Inferior parietal cortex (tissue), 1 donor: ENCODE measurements at regions not wholly inside any gene's neighbourhood (a gene's known extent, or its start where the extent isn't known, plus 50 kb on each side); places are given as distances from the start of the nearest gene placed in this dataset.

Experiments used
- DNase-seq: peaks from one replicate; pipeline ENCODE4 v3.0.0-alpha.2; 2016; ENCODE audit errors: extremely low spot score

DNA sequence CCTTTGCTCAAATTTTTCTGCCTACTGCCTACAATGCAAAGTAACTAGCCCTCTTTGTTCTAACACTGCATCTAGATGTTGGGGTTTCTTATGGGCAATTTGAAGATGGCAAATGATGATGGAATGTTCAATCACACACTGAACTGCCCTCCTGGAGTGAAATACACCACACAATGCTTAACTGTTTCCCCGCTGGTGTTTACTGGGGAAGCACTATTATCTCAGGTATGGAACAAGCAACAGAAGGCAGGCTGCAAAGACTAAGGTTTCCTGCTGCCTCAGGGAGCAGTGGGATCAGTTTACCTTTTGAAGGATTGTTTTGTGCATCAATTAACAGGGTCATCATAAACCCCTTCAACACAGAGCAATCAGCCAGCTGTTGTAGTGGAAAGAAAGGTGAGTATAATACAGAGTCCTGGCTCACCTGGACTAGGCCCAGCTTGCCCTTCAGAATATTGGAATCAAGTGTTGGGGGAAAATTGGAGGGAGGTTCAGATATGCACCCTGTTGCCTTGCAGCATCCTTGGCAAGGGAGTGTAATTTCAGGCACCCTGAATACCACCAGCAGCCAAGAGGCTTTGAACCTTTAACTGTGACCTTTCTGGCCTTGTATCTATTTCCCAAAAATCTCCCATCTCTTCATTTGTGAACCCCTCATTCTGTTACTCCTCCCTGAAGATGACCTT, 105.4 kb upstream of the CDH11 start:
- DNase-seq = no peak

DNA sequence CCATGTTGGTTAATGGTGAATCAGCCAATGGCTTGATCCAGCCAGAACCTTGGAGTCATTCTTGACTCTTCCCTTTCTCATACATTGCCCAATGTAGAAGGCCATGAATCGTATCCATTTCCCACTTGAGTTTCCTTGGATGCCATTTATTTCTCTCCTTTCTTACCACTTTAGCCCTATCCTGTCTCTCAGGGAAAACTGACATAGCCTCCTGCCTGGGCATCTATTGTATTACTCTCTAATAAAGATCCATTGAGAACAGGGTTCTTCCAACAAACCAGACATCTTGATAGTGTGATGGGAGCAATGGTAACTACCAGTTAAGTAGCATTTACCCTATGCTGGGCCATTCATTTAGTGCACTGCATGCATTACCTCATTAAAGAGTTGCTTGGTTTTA, 104.2 kb upstream of the CDH11 start:
- DNase-seq = no peak

DNA sequence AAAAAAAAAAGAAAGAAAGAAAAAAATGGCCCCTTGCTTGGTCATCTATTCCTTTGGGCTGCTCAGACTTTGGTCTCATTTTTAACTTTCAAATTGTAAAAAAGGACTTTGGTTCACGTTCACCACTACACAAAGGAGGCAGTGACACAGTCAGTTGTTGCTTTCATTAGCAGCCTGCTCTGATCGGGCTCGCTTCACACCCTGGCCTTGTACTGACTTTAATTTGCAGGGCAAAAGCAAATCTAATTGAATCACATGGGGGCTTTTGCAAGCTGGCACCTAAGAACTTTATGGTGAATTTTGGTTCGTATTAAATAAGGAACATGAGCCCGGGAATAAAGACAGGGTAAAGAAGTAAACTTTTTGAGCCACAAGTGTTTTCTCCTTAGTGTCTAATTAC, 103.6 kb upstream of the CDH11 start:
- DNase-seq = no peak

DNA sequence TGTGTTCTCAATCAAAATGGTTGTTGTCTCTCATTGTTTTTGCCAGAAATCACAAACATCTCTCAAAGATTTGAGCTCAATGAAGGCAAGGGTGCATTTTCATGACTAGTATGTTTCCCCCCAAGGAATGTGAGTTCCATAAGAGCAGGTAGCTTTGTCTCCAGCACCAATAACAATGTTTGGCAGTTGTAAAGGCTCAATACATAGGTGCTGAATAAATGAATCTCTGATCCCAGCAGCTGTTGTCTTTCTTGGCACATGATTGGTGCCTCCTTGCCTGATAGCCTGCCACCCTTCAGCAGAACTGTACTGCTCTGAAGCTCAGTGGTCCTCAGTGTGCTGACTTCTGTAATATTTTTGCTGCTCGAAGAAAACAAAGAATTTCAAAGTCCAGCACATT, 103.1 kb upstream of the CDH11 start:
- no peak for DNase-seq

DNA sequence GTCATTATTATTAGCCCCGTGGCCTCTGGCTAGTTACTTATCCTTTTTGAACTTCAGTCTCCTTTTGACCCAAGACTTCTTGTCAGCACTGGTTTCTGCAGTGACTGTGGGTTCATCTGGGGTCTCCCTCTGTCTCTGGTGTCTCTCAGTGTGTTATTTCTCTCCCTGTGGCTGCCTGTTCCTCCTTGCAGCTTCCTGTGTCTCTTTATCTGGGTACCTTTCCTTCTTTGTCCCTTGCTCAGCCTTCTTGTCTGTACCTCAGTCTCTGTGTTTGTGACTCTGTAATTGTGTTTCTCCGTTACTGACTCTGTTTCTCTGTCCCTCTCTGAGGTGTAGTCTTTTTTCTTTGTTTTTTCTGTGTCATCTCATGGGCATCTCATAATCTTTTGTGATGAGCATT, 102.6 kb upstream of the CDH11 start:
- no peak for DNase-seq

DNA sequence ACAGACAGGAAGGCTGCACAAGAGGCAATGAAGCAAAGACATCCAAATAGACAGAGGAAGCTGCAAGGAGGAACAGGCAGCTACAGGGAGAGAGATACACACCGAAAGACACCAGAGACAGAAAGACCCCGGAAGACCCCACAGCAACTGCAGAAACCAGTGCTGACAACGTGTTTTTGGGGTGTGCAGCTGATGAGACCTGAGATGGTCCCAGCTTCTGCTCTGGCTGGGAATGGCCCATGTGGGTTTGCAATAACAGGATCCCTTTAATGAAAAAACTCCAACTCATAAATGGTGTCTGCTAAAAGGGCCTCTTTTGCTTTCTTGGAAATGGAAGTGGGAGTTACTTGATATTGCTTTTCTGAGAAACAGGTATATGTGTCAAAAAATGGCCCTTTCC, 101.5 kb upstream of the CDH11 start:
- no peak for DNase-seq

DNA sequence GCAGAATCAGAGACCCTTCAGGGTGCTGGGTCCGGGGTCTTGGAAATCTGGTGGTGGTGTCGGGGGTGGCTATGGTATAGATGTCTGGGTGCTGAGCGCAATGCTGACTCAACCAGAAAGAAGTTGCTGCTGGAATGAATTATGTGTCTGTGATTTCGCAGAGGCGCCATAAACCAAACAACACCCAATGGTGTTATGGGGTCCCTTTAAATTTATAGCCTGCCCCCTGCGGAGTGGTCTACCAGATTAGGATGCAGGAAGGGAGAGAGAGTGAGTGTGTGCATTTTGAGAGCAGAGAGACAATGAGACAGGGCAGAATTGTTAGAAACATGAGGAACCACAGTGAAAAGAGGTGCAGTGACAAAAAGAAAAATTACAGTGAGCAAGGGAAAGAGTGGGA, 100.7 kb upstream of the CDH11 start:
- no peak for DNase-seq

DNA sequence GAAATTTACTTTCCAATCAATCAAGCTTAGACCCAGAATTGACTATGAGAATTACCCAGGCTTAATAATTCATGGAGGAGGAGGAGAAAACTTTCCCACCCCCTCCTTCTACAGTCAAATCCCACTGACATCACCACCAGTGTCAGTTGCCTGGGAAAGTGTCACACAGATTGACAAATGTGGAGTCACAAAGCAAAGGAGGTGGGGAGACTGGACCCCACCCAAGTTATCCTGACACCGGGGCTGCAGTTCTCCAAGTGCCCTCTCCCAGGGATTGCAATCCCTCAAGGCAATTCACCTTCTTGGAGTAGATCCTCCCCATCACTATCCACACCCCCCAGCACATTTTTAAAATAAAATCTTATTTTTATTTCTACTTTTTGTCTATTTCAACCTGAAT, 100.2 kb upstream of the CDH11 start:
- no peak for DNase-seq

DNA sequence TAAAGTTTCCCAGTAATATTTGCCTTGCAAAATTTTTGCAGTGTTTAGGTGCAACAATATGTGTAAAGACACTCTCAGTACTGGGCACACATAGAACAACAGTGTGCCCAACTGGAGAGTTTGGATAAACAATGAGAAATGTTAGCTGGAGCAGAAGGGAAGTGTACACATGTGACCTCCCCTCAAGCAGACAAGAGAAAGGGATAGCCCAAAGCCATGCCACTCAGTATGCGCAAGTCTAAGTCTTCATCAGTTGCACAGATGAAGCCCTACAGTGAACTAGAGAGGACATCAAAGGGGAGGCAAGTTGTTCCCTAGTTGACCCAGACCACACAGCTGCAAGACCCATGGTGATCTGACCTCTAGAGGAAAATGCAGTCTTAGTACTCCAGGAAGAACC, 97.9 kb upstream of the CDH11 start:
- DNase-seq = no peak

DNA sequence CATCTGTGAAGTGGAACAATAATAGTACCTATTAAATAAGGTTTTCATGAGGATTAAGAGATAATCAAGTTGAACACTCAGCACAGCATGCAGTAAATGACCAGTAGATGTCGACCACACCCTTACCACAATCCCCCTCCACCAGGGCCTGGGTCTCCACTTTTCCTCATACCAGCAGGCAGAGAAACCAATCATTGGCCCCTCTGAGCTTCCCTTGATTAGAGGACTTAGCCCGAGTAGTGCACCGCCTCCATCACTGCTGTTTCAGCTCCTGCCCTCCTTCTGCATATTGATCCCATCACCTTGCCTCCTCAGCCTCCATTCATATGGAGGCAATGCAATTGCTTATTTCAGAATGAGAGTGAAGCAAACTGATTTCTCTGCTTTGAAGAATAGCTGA, 96.5 kb upstream of the CDH11 start:
- no peak for DNase-seq

DNA sequence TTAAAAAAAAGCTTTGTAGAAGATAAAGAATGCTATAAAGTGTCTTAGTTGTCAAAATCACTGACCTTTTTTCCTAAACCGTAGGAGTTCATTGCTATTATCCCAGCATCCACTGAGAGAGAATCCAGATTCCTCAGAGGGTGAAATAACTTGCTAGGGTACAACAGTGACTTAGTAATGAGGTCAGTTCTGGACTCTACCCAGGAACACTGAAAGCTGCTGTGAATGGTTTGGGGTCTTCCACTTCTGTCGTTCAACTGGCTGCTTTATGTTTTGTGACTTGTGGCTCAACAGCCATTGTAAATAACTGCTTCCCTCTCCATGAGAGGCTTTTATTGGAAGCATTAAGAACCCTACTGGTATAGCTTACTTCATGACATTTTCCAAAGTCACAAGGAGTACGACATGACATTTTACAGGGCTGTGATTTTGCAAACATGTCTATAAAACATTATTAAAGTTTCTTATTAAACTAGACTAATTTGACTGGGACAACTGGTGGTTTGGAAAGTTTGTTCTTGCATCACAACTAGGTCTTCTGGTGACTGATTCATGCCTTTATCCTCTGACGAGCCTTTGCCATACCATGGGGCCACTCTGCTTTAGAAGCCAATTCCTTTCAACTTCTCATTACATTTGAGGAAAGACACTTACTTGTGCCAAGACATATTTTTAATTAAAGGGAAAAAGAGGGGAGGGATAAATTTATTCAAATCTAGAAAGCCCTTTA, 92.2 kb upstream of the CDH11 start:
- no peak for DNase-seq

DNA sequence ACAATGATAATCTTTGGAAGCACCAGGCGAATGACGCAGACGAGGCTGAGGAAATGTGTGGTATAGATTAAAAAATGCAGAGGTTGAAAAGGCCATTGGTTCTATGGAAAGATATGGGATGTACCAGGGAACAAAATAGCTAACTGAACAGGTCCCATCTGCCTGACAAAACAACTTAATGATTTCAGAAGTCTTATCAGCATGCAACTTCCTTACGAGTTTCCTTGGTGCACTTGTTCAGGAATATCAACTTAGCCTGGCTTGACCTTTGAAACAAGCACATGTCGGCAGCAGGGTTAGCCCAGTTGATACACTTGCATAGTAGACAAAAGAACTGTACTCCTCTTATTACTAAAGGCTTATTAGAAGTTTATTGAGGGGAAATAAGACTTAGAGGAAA, 90.9 kb upstream of the CDH11 start:
- DNase-seq = no peak

DNA sequence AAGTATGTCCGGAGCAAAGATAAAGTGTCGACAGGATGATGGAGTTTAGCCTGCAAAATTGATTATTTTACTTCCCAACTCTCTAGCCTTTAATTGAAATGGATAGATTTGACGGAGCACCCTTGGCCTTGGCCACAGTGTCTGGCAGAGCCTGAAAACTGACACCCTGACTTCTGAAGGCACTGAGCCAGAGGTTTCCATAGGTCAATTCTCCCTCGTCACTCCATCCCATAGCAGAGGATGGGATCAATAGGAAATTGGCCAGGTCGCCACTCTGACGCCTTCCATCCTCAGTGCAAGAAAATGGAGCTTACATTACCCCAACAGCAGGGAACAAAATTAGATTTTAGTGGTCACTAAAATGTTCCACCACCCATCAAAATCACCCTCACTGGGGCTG, 90.4 kb upstream of the CDH11 start:
- DNase-seq = no peak

DNA sequence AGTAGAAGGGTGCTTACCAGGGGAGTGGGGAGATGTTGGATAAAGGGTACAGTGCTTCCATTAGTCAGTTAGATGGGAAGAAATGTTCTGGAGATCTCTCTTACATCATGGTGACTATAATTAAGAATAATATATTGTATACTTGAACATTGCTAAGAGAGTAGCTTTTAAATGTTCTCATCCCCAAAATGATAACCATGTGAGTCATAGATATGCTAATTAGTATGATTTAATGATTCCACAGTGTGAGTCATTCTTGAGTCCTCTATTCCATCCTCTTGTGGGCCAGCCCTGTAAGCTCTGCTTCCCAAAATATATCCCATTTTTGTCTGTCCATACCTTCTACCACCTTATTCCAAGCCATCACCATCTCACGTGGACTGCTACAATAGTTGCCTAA, 80.6 kb upstream of the CDH11 start:
- DNase-seq = no peak

DNA sequence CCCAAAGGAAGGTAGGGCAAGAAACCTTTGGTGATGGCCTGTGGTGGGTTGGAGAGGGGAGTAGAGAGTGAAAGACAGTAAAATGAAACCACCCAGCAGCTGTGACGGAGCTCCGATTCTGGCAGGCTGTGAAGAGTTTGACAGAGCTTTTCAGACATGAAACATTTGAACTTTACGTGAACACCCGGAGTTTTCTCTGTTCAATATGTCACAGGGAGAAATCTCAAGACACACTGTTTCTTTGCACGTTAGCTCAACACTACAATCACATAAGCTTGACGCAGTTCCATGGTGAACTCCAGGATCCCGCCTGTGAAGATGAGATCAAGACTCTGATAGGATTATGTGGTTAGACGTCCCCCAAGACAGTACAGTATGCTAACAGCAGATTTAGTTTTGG, 79.6 kb upstream of the CDH11 start:
- DNase-seq = no peak

DNA sequence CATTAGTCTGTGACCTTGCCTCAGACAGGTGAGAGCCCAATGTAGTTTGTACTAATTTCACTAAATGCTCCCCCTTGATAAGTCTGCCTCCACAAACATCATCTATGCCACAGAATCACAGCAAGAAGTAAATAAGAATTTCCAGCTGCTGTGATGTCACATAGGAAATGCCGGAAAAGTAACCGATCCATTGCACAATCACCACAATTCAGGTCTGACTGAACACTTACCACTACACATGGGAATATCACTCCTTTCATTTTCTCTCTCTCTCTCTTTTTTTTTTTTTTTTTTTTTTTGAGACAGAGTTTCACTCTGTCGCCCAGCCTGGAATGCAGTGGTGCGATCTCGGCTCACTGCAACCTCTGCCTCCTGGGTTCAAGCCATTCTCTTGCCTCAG, 79.0 kb upstream of the CDH11 start:
- no peak for DNase-seq

DNA sequence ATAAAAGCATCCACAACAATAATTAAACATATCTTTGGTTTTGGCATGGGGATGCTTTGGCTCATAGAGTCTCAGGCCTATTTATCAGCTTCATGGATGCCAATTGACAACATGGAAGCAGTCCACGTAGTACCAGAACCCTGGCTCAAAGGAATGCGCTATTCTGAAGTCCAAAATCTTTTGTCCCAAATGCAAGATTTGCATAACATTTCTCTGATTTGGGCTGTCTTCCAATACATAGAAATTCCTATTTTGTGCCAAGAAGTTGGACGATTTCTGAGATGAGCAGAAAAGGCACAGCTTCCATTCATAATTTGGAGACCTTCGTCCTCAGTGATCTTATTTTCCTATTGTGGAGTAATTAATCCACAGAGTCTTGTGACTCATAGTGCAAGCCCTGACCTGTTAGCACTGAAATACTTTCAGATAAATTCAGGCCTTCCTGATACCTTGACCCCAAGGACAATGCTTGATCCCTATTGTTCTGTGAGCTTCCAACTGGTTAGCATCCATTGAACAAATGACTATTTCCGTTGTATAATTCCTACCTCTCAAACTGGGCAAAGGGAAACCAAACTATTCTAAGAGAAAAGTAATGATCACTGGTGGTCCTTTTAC, 78.4 kb upstream of the CDH11 start:
- DNase-seq = no peak

DNA sequence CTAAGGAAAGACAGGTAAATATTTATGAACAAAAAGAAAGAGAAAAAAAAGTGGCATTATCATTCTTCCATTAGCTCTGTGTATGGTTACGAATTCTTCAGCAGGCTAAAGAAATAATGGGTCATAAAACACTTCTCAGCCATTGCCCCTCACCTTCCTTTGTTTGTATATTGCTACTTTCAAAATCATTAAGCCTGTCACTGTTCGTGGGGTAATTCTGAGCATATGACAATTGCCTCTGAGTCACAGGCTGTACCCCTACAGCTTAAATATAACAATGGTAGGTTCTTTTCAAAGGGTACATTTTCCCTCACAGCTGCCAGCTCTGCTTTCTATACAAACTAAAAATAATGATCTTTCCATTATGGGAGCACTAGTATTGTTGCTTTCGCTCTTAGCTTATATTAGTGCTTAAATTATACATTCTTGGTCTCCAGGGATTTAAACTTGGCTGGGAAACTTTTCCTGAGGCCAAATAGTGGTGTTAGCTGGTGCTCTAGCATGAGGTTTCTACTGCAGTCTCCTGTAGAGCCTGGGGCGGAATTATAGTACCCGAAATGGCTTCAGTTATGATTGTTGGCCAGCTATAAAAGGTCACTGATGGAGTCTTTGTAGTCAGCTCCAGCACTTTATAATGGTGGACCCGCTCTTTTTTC, 74.7 kb upstream of the CDH11 start:
- DNase-seq = no peak

DNA sequence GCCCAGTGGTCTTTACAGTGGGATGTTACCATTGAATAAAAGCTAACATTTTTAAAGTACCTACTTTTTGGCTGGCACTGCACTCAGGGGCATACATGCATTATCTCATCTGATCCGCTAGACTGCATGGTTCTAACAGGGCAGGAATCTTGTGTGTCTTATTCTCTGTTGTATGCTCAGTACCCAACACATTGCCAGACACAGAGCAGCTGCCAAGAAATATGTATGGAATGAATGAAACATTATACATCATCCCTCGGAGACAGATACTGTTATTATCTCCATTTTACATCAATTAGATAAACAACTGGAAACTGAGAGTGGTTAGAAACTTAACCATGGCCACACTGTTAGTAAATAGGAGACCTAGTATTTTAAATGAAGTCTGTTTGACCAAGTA, 74.1 kb upstream of the CDH11 start:
- DNase-seq = no peak

DNA sequence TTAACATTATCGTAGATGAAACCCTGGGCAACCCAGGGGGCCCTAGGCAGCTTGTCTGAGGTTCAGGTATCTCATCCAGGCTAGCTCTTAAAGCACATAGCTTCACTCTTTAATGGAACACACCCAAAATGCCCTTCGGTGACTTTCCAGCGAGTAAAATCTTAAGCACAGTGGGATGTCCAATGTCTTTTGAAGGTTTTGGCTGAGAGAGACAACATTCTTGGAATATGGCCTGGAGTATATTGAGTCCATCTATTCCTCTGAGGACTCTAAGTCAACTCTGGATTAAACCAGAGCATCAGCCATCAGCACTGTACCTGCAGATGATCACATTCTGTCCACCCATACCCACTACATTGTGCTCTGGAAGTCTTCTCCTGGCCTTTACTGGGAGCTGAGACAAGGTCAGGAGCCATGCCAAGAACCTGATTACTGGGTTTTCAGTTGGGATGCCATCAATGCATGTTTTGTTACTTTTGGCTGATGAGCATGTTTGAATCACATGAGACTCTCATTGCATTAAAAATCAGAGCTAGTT, 63.4 kb upstream of the CDH11 start:
- no peak for DNase-seq

DNA sequence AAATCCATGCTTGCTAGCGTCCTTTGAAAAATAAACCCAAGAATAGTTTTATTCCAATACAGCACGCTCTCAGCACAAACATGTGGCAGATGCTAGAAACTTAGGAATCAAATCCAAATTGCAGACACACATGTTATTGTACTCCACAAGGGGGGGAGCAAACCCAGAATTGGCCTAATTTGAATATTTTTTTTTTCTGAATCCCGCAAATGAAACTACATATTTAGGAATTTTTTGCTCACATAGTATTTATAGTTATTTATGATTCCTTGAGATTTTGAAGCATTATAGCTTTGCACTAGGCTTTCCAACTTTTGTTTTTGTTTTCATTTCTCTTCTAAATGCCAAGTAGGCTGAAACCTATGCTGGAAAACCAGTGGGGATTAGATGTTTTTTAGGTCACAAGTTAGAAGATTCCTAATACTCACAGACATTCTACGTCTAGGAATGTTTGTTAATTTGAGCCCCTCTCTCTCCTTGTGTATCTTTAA, 59.3 kb upstream of the CDH11 start:
- no peak for DNase-seq

DNA sequence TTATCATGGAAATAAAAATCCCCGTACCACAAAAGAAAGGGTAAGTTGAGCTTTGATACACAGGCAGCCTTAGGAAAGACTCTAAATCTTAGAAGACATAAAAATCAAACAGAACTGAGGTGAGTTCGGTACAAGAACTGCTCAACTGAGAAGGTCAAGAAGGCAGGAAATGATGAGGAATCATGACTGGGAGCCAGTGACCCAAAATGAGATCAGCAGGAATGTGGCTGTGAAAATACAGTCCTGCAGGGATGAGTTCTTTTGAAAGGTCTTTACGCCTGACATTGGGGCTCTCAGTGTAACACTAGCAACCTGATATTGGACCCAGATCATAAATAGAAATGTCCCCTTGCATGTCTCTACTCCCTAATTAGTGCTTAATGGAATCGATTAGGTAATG, 56.3 kb upstream of the CDH11 start:
- DNase-seq = no peak
